ENCODE measurements at regions not wholly inside any gene's neighbourhood (a gene's known extent, or its start where the extent isn't known, plus 50 kb on each side); places are given as distances from the start of the nearest gene placed in this dataset.

DNA sequence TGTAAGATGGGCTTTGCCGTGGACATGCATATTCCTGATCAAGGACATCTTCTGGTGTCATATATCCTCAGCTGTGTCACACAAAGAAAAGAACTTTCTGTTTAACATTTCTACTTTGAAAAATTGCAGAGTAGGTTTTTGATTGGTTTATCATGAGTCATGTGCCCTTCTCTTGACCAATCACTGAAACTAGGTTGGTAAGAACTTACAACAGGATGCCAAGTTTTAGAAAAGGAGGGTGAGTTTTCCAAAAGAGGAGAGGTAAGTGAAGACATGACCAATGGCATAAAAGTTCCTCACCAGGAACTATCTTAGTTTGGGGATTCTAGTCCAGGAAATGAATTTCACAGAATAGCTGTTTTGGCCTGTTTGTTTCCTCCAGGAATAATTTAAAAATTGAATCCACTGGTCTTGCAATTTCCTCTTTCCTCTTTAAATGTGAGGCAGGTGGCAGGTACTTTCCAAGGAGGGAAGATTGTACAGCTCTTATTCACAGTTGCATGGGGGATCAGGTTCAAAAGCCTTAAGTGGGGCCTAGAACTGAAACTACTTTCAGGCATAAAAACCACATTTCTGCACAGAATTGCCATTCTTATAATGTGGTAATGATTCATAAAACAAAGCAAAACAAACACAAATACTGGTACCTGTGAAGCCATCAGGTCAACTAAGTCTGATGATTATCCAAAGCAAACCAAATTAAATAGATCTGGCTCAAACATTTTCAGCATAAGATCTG lies 1114.5 kb upstream of the LCORL start:
- no peaks in the 10 kb centered on the region for H3K36me3 ChIP-seq

DNA sequence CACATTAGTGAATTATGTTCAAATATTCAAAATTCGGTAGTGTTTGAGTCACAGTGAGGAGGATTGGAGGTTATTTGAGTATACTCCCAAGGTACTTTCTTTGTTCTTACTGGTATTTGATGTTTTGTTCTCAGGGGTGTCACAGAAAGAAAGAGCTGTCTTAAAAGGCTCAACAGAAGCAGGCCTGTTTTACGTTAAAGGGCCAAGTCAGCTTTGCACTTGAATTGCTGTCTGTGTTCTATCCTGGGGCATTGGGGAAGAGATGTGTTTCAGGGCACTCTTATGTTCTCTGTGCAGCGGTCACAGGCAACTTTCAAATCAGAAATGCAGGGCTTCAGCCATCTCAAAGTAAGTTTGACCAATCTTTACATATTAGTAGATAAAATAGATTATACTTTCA lies 1113.1 kb upstream of the LCORL start:
- Histone ChIP-seq H3K4me3 (no peak overlapping the region), H3K9me3 (replicated peaks) (no peaks in the 10 kb centered on the region), H3K27me3 (no peaks in the 10 kb centered on the region), H3K4me1 (no peaks in the 10 kb centered on the region), H3K27ac (no peak overlapping the region), H3K36me3 (no peaks in the 10 kb centered on the region)
- no peak for DNase-seq

More for the DNA sequence above, 1114.5 kb upstream of the LCORL start:
- H3K27ac ChIP-seq: no peak overlapping the region
- H3K4me3 ChIP-seq: no peak overlapping the region
- H3K27me3 ChIP-seq: no peaks in the 10 kb centered on the region
- no peaks in the 10 kb centered on the region for H3K4me1 ChIP-seq
- no peaks in the 10 kb centered on the region for H3K9me3 ChIP-seq (replicated peaks)
- no peak for DNase-seq

DNA sequence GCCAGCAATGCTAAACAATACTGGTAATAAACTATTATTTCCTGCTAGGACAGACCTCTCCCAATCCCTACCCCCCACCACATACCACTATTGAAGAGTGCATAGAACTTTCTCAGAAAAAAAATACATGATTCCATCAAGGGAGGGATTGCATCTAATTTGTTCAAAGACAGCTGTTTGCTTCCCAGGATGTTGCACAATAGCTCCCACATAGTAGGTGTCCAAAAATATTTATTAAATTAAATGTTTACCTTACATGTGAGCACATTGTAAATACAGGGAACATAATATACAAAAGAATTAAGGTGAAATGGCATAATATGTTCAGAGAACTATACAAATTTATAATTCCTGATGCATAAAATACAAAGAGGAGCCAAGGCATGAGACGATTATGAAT lies 1111.8 kb upstream of the LCORL start:
- DNase-seq: no peak
- Histone ChIP-seq H3K27ac (no peak overlapping the region), H3K27me3 (no peaks in the 10 kb centered on the region), H3K9me3 (replicated peaks) (no peaks in the 10 kb centered on the region), H3K4me3 (no peak overlapping the region), H3K4me1 (no peaks in the 10 kb centered on the region), H3K36me3 (no peaks in the 10 kb centered on the region)

DNA sequence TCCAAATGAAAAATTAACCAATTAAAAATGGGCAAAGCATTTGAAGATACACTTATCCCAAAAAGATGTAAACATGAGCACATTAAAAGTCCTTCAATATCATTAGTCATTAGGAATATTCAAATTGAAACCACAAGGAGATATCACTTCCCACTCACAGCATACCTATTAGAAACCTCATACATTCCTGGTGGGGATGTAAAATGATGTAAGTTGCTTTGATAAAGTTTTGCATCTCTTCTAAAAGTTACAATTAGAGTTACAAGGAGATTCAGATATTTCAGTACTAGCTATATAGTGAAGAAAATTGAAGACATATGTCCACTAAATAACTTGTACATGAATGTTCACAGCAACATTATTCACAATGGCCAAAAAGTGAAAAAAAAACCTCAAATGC lies 1109.3 kb upstream of the LCORL start:
- no peak for DNase-seq

DNA sequence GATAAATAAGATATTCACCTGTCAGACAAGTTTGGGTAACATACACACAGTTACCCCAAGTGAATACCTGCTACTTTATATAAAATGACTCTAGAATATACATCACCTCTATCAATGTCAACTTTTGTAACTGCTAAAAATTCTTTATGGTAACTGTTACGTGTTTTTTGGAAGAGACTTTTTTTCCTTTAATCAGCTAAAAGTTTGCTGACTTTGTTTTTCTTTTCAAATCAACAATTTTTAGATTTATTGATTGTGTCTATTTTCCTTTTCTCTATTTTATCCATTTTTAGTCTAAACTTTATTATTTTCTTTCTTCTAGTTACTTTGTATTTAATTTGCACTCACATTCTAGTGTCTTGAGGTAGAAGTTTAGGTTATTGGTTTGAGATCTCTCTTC lies 1106.6 kb upstream of the LCORL start:
- no peaks in the 10 kb centered on the region for H3K4me1 ChIP-seq
- DNase-seq: no peak
- no peaks in the 10 kb centered on the region for H3K9me3 ChIP-seq (replicated peaks)
- no peaks in the 10 kb centered on the region for H3K27me3 ChIP-seq
- H3K27ac ChIP-seq: no peak overlapping the region
- no peak overlapping the region for H3K4me3 ChIP-seq
- no peaks in the 10 kb centered on the region for H3K36me3 ChIP-seq

More for the DNA sequence above, 1109.3 kb upstream of the LCORL start:
- H3K4me3 ChIP-seq: no peak overlapping the region
- no peaks in the 10 kb centered on the region for H3K27me3 ChIP-seq
- H3K27ac ChIP-seq: no peak overlapping the region
- no peaks in the 10 kb centered on the region for H3K9me3 ChIP-seq (replicated peaks)
- H3K36me3 ChIP-seq: no peaks in the 10 kb centered on the region
- no peaks in the 10 kb centered on the region for H3K4me1 ChIP-seq

DNA sequence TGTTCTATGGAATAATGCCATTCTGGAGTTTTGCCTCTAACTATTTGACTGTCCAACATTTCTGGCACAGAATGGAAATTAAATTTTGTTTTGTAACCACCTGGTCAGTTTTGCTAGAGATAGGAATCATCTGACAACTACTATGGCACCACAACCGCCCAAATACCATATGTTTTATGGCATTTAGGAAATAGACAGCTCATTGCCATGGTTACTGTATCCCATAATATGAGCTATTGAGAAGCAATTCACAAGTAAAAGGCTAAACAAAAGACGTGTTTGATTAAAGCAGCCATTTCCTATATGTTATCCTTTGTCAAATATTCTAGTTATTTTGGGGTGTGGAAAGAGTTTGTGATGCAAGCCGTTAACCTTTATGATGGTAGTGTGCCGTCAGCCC lies 1105.3 kb upstream of the LCORL start:
- no peak overlapping the region for H3K27ac ChIP-seq
- H3K9me3 ChIP-seq (replicated peaks): no peaks in the 10 kb centered on the region
- no peak overlapping the region for H3K4me3 ChIP-seq
- H3K27me3 ChIP-seq: no peaks in the 10 kb centered on the region
- no peak for DNase-seq
- no peaks in the 10 kb centered on the region for H3K4me1 ChIP-seq
- no peaks in the 10 kb centered on the region for H3K36me3 ChIP-seq

DNA sequence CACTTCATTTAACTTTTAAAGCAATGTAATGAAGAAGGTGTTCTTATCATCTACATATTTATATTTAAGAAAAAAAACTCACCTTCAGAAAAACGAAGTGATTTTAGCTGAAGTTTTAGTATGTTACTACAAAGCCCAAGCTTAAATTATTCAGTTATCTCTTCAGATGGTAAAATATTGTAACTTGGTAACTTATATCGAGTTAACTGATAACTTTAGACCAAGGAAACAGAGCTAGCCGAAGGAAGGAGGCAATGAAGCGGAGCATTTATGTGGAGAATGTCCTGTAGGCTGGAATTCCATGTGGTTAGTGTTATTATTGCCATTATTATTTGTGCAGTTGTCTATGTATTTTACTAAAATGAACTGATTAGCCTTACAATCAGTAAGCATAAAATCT lies 1102.1 kb upstream of the LCORL start:
- Histone ChIP-seq H3K36me3 (no peaks in the 10 kb centered on the region), H3K4me3 (no peak overlapping the region)
- DNase-seq: no peak

DNA sequence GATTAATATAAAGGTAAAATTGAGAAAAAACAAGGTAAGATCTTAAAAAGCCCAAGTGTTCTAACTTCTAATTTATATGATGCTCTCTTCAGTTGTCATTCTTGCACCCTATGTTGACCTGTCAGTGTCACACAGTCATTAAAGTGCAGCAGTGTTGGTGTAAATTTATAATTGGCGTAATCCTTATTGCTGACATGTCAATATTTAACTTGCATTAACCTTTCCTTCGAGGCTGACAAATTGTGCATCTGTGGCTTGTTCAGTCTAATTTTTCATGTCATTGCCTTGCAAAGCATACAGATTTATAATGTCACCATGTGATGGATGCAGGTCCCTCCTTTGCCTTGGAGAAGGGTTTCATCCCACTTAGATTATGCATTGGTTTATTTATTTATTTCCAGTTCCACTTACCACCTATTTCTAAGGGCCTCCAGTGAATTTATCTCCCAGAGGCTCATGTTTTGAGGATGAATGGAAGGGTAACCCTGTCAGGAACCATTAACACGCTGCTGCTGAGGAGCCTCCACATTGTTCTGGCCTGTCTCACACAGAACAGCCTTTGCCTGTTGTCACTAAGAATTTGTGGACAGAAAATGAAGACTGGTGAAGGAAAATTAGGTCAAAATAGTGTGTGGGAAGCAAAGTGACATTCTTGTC lies 1098.5 kb upstream of the LCORL start:
- Histone ChIP-seq H3K27ac (no peak overlapping the region), H3K9me3 (replicated peaks) (no peaks in the 10 kb centered on the region), H3K27me3 (no peaks in the 10 kb centered on the region), H3K4me1 (no peaks in the 10 kb centered on the region), H3K4me3 (no peak overlapping the region), H3K36me3 (no peaks in the 10 kb centered on the region)
- no peak for DNase-seq

More for the DNA sequence above, 1102.1 kb upstream of the LCORL start:
- no peaks in the 10 kb centered on the region for H3K27me3 ChIP-seq
- no peaks in the 10 kb centered on the region for H3K4me1 ChIP-seq
- H3K9me3 ChIP-seq (replicated peaks): no peaks in the 10 kb centered on the region
- no peak overlapping the region for H3K27ac ChIP-seq

DNA sequence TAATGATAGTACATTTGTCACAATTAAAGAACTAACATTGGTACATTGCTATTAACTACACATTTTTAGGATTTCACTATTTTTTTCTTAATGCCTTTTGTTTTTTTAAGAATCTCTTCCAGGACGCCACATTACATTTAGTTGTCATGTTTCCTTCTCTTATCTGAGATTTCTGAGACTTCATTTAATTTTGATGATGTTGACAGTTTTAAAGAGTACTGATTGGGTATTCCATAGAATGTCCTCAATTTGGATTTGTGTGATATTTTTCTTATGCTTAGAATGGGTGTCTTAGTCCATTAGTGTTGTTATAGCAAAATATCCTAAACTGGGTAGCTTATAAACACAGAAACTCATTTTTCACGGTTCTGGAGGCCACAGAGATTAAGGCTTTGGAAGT lies 1095.5 kb upstream of the LCORL start:
- Histone ChIP-seq H3K4me3 (no peak overlapping the region), H3K27ac (no peak overlapping the region), H3K27me3 (no peaks in the 10 kb centered on the region), H3K9me3 (replicated peaks) (no peaks in the 10 kb centered on the region), H3K4me1 (no peaks in the 10 kb centered on the region), H3K36me3 (no peaks in the 10 kb centered on the region)
- DNase-seq: no peak

DNA sequence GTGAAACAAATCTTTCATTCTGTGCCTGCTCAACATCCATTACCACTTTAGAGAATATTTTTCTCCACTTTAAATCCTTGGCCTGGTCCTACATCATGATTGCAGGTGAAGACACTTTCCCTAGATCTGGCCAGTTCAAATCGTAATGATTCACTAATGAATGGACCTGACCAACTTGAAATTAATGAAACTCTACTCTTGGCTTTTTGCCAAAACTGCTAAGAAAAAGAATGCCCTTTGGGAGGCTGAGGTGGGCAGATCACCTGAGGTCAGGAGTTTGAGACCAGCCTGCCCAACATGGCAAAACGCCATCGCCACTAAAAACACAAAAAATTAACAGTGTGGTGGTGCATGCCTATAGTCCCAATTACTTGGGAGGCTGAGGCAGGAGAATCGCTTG lies 1082.6 kb upstream of the LCORL start:
- no peaks in the 10 kb centered on the region for H3K36me3 ChIP-seq
- no peaks in the 10 kb centered on the region for H3K4me1 ChIP-seq
- H3K27me3 ChIP-seq: no peaks in the 10 kb centered on the region
- no peak overlapping the region for H3K4me3 ChIP-seq
- no peaks in the 10 kb centered on the region for H3K9me3 ChIP-seq (replicated peaks)
- H3K27ac ChIP-seq: no peak overlapping the region
- DNase-seq: no peak

DNA sequence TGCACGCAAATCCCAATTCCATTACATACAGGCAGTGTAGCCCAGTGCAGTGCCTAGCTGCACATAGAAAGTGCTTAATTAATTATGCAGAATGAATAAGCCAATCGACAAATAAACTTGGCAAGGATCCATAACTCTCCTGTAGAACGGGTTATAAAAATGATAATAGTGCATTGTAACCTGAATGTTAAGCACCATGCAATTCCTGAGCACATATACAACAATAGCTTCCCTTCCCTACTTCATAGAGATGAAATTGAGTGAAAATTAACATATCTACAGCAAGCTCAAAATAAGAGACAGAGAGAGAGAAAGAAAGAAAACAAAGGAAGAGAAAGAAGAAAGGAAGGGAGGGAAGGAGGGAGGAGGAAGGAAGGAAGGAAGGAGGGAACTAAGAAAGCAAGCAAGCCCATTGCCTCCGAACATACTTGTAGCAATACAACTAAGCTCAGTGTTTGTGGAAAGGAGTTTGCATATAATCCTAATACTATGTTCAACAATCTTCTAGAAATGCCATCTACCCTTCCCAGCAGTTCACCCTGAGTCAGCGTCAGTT lies 1074.0 kb upstream of the LCORL start:
- DNase-seq: no peak
- Histone ChIP-seq H3K4me1 (no peaks in the 10 kb centered on the region), H3K4me3 (no peak overlapping the region), H3K9me3 (replicated peaks) (no peaks in the 10 kb centered on the region), H3K27me3 (no peaks in the 10 kb centered on the region), H3K36me3 (no peaks in the 10 kb centered on the region), H3K27ac (no peak overlapping the region)

DNA sequence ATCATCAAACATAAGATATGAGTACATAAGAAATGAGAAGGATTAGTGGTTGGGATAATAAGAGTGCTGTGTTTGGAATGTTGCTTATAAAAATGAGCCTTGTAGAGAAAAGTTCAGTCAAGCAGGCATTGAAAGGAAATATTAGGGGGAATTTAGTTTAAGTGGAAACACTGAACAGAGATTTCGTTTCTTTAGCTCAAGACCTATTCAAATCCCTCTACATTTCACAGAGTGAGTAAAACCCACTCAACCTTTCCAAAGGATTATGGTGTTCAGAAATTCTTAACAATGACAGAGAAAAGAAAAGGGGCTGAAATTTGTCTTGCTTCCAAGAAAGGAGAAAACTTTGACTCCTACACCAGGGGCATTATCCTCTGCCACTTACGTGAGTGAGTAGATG lies 1072.4 kb upstream of the LCORL start:
- no peaks in the 10 kb centered on the region for H3K4me1 ChIP-seq

DNA sequence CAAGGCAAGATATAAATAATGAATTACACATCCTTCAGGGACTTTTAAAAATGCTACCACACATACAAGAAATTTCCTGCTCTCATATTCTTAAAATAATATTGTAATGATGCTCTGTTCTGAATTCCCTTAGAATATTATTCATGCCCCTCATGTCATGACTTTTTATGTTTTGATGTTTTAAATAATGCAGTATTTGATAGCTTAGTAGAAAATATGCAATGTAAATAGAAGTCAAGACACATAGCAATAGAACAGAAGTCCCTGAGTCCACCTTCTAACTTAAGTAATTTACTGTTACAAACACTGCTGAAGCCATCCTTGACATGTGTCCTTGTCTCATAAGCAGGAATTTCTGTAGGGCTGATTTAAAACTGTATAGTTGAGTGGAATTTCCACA lies 1071.2 kb upstream of the LCORL start:
- Histone ChIP-seq H3K4me1 (no peaks in the 10 kb centered on the region), H3K27me3 (no peaks in the 10 kb centered on the region), H3K36me3 (no peaks in the 10 kb centered on the region), H3K9me3 (replicated peaks) (no peaks in the 10 kb centered on the region), H3K4me3 (no peak overlapping the region), H3K27ac (no peak overlapping the region)
- no peak for DNase-seq

More for the DNA sequence above, 1072.4 kb upstream of the LCORL start:
- DNase-seq: no peak
- no peaks in the 10 kb centered on the region for H3K36me3 ChIP-seq
- no peaks in the 10 kb centered on the region for H3K9me3 ChIP-seq (replicated peaks)
- no peak overlapping the region for H3K27ac ChIP-seq
- H3K27me3 ChIP-seq: no peaks in the 10 kb centered on the region
- H3K4me3 ChIP-seq: no peak overlapping the region

DNA sequence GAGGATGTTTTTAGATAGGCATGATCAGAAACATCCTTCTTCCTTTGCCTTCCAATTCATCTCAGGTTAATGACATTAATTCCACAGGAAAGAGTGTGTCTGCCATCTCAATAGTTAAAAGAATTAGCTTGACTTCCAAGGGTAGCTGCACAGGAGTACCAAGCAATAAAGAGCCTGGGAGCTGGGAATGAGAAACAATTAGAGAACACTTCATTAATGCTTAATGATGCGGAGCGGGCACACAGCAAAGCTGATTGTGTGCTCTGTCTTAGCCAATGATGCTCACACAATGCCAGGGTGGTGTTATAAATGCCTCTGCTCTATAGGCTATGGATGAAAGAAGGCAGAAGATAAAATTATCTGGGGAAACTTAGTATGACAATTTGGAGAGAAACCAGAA lies 1052.5 kb upstream of the LCORL start:
- Histone ChIP-seq H3K36me3 (no peaks in the 10 kb centered on the region), H3K27ac (no peak overlapping the region), H3K27me3 (no peaks in the 10 kb centered on the region), H3K9me3 (replicated peaks) (no peaks in the 10 kb centered on the region), H3K4me1 (peaks cover 12% of the 10 kb centered on the region; the same call in 1 of the 2 replicates), H3K4me3 (no peak overlapping the region)
- DNase-seq: peak in 1 of 2 experiments; percentile 24

DNA sequence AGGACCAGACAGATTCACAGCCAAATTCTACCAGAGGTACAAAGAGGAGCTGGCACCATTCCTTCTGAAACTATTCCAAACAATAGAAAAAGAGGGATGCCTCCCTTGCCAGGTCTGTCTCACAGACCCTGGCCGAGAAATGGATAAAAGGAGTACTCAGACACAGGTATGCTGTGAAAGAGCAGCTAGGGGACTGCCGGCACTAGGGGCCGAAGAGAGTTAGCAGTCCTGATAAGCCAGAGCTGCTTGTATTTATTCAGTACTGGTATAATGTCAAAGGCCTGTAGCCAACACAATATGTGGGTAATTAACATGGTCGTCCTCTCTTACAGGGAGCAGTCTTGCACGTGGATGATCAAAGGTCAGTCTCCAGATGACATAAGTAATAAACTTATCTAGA lies 1042.1 kb upstream of the LCORL start:
- Histone ChIP-seq H3K4me3 (no peak overlapping the region), H3K36me3 (no peaks in the 10 kb centered on the region), H3K4me1 (no peaks in the 10 kb centered on the region), H3K27ac (no peak overlapping the region), H3K27me3 (no peaks in the 10 kb centered on the region), H3K9me3 (replicated peaks) (no peaks in the 10 kb centered on the region)
- DNase-seq: peak in 1 of 2 experiments; percentile 9

Data from SJCRH30 (cell line).